GM23338 (cell line): ENCODE measurements at regions not wholly inside any gene's neighbourhood (a gene's known extent, or its start where the extent isn't known, plus 50 kb on each side); places are given as distances from the start of the nearest gene placed in this dataset.

Experiments
- ATAC-seq: fragments of 200-7000 bp; cut with Tn5 transposase; 3 replicates; pipeline ENCODE4 v1.9.1; 2020
- DNase-seq: peaks from one replicate; pipeline ENCODE4 v3.0.0-alpha.2; 2015; ENCODE audit warnings: low spot score
- H2AFZ ChIP-seq: fragments of 200-600 bp; sonication (generic); 2 replicates; pipeline ENCODE4 v1.8.0; 2016; ENCODE audit warnings: antibody characterized with exemption, mild to moderate bottlenecking, moderate library complexity
- H3F3A ChIP-seq: fragments of 200-600 bp; sonication (generic); replicated peaks from 2 replicates; pipeline ENCODE4 v1.8.0; 2017; ENCODE audit warnings: antibody characterized with exemption, mixed run types, low read depth
- H3K27ac ChIP-seq: fragments of 200-600 bp; sonication (generic); 2 replicates; pipeline ENCODE4 v1.6.1; 2016; ENCODE audit warnings: low read depth
- H3K27me3 ChIP-seq: fragments of 200-600 bp; sonication (generic); 2 replicates; pipeline ENCODE4 v1.8.0; 2016; ENCODE audit warnings: mild to moderate bottlenecking, mixed run types, moderate library complexity; ENCODE audit not compliant: insufficient read depth
- H3K36me3 ChIP-seq: fragments of 200-600 bp; sonication (generic); 2 replicates; pipeline ENCODE4 v1.8.0; 2016; ENCODE audit warnings: mild to moderate bottlenecking; ENCODE audit not compliant: insufficient read depth
- H3K4me1 ChIP-seq: fragments of 200-600 bp; sonication (generic); 2 replicates; pipeline ENCODE4 v1.8.0; 2016; ENCODE audit warnings: mild to moderate bottlenecking, moderate library complexity; ENCODE audit not compliant: insufficient read depth
- H3K4me2 ChIP-seq: fragments of 200-600 bp; sonication (generic); 2 replicates; pipeline ENCODE4 v1.7.1; 2017; ENCODE audit warnings: mixed run types
- H3K4me3 ChIP-seq: fragments of 200-600 bp; sonication (generic); 2 replicates; pipeline ENCODE4 v1.6.1; 2016; ENCODE audit warnings: mixed run types
- H3K79me2 ChIP-seq: fragments of 200-600 bp; sonication (generic); replicated peaks from 2 replicates; pipeline ENCODE4 v1.8.0; 2017; ENCODE audit warnings: mild to moderate bottlenecking; ENCODE audit not compliant: insufficient read depth
- H3K9me2 ChIP-seq: fragments of 200-600 bp; sonication (generic); 2 replicates; pipeline ENCODE4 v1.8.0; 2017; ENCODE audit not compliant: insufficient read depth
- H4K20me1 ChIP-seq: fragments of 200-600 bp; sonication (generic); replicated peaks from 2 replicates; pipeline ENCODE4 v1.8.0; 2017; ENCODE audit warnings: mild to moderate bottlenecking; ENCODE audit not compliant: insufficient read depth
- H3K27ac Mint-ChIP-seq: 2 replicates; pipeline ENCODE4 v1.8.0; 2020; ENCODE audit warnings: inconsistent platforms, mild to moderate bottlenecking, moderate library complexity, mixed read lengths
- H3K27me3 Mint-ChIP-seq: 3 replicates; pipeline ENCODE4 v1.8.0; 2022; ENCODE audit warnings: low read depth, mild to moderate bottlenecking, moderate library complexity, mixed read lengths, inconsistent platforms; ENCODE audit not compliant: insufficient read depth, poor library complexity
- H3K36me3 Mint-ChIP-seq: 3 replicates; pipeline ENCODE4 v1.8.0; 2021; ENCODE audit warnings: low read depth, mild to moderate bottlenecking, inconsistent platforms, moderate library complexity, mixed read lengths
- H3K4me1 Mint-ChIP-seq: 3 replicates; pipeline ENCODE4 v1.8.0; 2020; ENCODE audit warnings: mild to moderate bottlenecking, inconsistent platforms, mixed read lengths
- H3K4me3 Mint-ChIP-seq: 3 replicates; pipeline ENCODE4 v1.8.0; 2021; ENCODE audit warnings: moderate library complexity, mild to moderate bottlenecking, inconsistent platforms, mixed read lengths
- H3K9me3 Mint-ChIP-seq: 3 replicates; pipeline ENCODE4 v1.8.0; 2020; ENCODE audit warnings: moderate library complexity, mild to moderate bottlenecking, inconsistent platforms, mixed read lengths
- CREB1 ChIP-seq: fragments of 250-450 bp; sonication (Bioruptor Pico); IDR thresholded peaks from 2 replicates; pipeline ENCODE4 v1.5.0; 2020; ENCODE audit warnings: low read depth, mild to moderate bottlenecking, moderate library complexity
- CTCF ChIP-seq, 2 experiments: fragments of 200-600 bp in 1 of 2; sonication (generic) in 1 of 2; conservative IDR thresholded peaks; 2 replicates each; pipeline versions ENCODE4 v1.5.1 to v1.6.1; 2016 to 2017; ENCODE audit warnings: antibody characterized with exemption in 2 of 2, low read depth in 2 of 2, mild to moderate bottlenecking in 2 of 2, moderate library complexity in 1 of 2
- ETS1 ChIP-seq: IDR thresholded peaks from 2 replicates; pipeline ENCODE4 v1.6.1; 2016; ENCODE audit warnings: antibody characterized with exemption
- EZH2 ChIP-seq: fragments of 200-600 bp; sonication (generic); IDR thresholded peaks from one replicate; pipeline ENCODE4 v1.8.0; 2017; ENCODE audit warnings: antibody characterized with exemption, mild to moderate bottlenecking, low read depth; ENCODE audit not compliant: unreplicated experiment
- EZH2phosphoT487 ChIP-seq: fragments of 200-600 bp; sonication (generic); IDR thresholded peaks from one replicate; pipeline ENCODE4 v1.8.1; 2018; ENCODE audit warnings: antibody characterized with exemption; ENCODE audit not compliant: unreplicated experiment
- JUNB ChIP-seq: IDR thresholded peaks from one replicate; pipeline ENCODE4 v1.6.1; 2016; ENCODE audit warnings: antibody characterized with exemption; ENCODE audit not compliant: unreplicated experiment
- NANOG ChIP-seq: IDR thresholded peaks from 2 replicates; pipeline ENCODE4 v1.6.1; 2016; ENCODE audit warnings: antibody characterized with exemption, borderline replicate concordance
- POLR2AphosphoS5 ChIP-seq: IDR thresholded peaks from 2 replicates; pipeline ENCODE4 v1.6.1; 2016; ENCODE audit warnings: antibody characterized with exemption, low read depth
- REST ChIP-seq: IDR thresholded peaks from one replicate; pipeline ENCODE4 v1.6.1; 2018; ENCODE audit warnings: antibody characterized with exemption; ENCODE audit not compliant: unreplicated experiment
- STAT1 ChIP-seq: IDR thresholded peaks from one replicate; pipeline ENCODE4 v1.6.1; 2016; ENCODE audit warnings: antibody characterized with exemption; ENCODE audit not compliant: unreplicated experiment
- ZNF114 ChIP-seq: fragments of 250-450 bp; sonication (Bioruptor Pico); IDR thresholded peaks from 2 replicates; pipeline ENCODE4 v1.5.0; 2020; ENCODE audit warnings: mild to moderate bottlenecking, moderate library complexity
- ZNF331 ChIP-seq: fragments of 250-450 bp; sonication (Bioruptor Pico); IDR thresholded peaks from 2 replicates; pipeline ENCODE4 v1.5.0; 2020; ENCODE audit warnings: low read depth, mild to moderate bottlenecking, moderate library complexity
- ZNF462 ChIP-seq: fragments of 250-450 bp; sonication (Bioruptor Pico); IDR thresholded peaks from 2 replicates; pipeline ENCODE4 v1.5.0; 2020; ENCODE audit warnings: mild to moderate bottlenecking, moderate library complexity

GRCh38 chr10:90557385-90557784 lies 300.5 kb downstream of the HTR7 start:
- H3K27ac ChIP-seq, result no peak overlapping the region
- no peaks in the 10 kb centered on the region for H3F3A ChIP-seq
- H4K20me1 ChIP-seq, result no peaks in the 10 kb centered on the region
- H3K27me3 ChIP-seq, result no peaks in the 10 kb centered on the region
- no peak for TF ChIP-seq REST
- no peak for TF ChIP-seq ZNF331 (CRISPR knock-in tag)
- no peak for TF ChIP-seq EZH2phosphoT487
- TF ChIP-seq EZH2, result no peak
- no peak for TF ChIP-seq NANOG
- no peak for TF ChIP-seq CREB1 (CRISPR knock-in tag)
- no peak for TF ChIP-seq CTCF (conservative IDR thresholded peaks at IDR 0.05; ENCODE audit: low read depth in 2 of 2)
- no peak for TF ChIP-seq POLR2AphosphoS5
- no peak for TF ChIP-seq ETS1
- TF ChIP-seq ZNF462 (CRISPR knock-in tag), result no peak
- no peak for TF ChIP-seq ZNF114 (CRISPR knock-in tag)
- TF ChIP-seq STAT1, result no peak
- TF ChIP-seq JUNB, result no peak
- no peaks in the 10 kb centered on the region for H3K79me2 ChIP-seq
- no peaks in the 10 kb centered on the region for H3K36me3 ChIP-seq
- Mint-ChIP-seq H3K36me3 (no peaks in the 10 kb centered on the region), H3K4me3 (no peak overlapping the region), H3K9me3 (no peaks in the 10 kb centered on the region), H3K27me3 (no peaks in the 10 kb centered on the region), H3K27ac (no peak overlapping the region), H3K4me1 (no peaks in the 10 kb centered on the region)
- H3K4me3 ChIP-seq, result no peak overlapping the region
- DNase-seq, result no peak
- no peaks in the 10 kb centered on the region for H3K4me1 ChIP-seq
- H2AFZ ChIP-seq, result no peak overlapping the region
- H3K4me2 ChIP-seq, result no peak overlapping the region
- H3K9me2 ChIP-seq, result no peaks in the 10 kb centered on the region
- ATAC-seq, result no peak
